K562 (cell line): ENCODE measurements at regions not wholly inside any gene's neighbourhood (a gene's known extent, or its start where the extent isn't known, plus 50 kb on each side); places are given as distances from the start of the nearest gene placed in this dataset.

Experiments
- ARID4B ChIP-seq: sonication (generic); formaldehyde crosslinking; IDR thresholded peaks from 2 replicates; pipeline ENCODE4 v1.8.0; 2022; ENCODE audit warnings: mild to moderate bottlenecking, missing genetic modification reagents
- CAMTA2 ChIP-seq: fragments of 250-450 bp; sonication (Bioruptor Pico); conservative IDR thresholded peaks from 2 replicates; pipeline ENCODE4 v1.5.1; 2022
- CHD4 ChIP-seq: fragments of 200-600 bp; sonication (generic); IDR thresholded peaks from 3 replicates; pipeline ENCODE4 v1.6.1; 2012; ENCODE audit warnings: low read depth, mild to moderate bottlenecking, mixed read lengths, low read length, inconsistent platforms; ENCODE audit not compliant: insufficient read depth, insufficient replicate concordance, poor library complexity, severe bottlenecking
- E2F1 ChIP-seq: sonication (generic); formaldehyde crosslinking; IDR thresholded peaks from 2 replicates; pipeline ENCODE4 v1.8.1; 2023; ENCODE audit warnings: mild to moderate bottlenecking, missing genetic modification reagents, moderate library complexity
- EGR1 ChIP-seq: fragments of 450-650 bp; conservative IDR thresholded peaks from 2 replicates; pipeline ENCODE4 v1.6.1; 2017; ENCODE audit warnings: mild to moderate bottlenecking
- MEF2A ChIP-seq: IDR thresholded peaks from 2 replicates; pipeline ENCODE4 v1.6.1; 2011; ENCODE audit warnings: low read depth, mild to moderate bottlenecking, low read length, moderate library complexity; ENCODE audit not compliant: control insufficient read depth
- SMAD3 ChIP-seq: fragments of 450-650 bp; formaldehyde crosslinking; conservative IDR thresholded peaks from 2 replicates; pipeline ENCODE4 v1.4.0; 2020; ENCODE audit warnings: mild to moderate bottlenecking
- U2AF1 ChIP-seq: fragments of 200-400 bp; formaldehyde crosslinking; optimal IDR thresholded peaks from 2 replicates; pipeline ENCODE3; 2017; ENCODE audit warnings: mild to moderate bottlenecking, low read depth, low read length, moderate library complexity
- ZSCAN29 ChIP-seq: fragments of 450-650 bp; IDR thresholded peaks from 2 replicates; pipeline ENCODE4 v1.6.1; 2017
- TF ChIP-seq, protein P1 (sequence below): sonication (generic); formaldehyde crosslinking; IDR thresholded peaks from 2 replicates; pipeline ENCODE4 v1.8.1; 2023; ENCODE audit warnings: mild to moderate bottlenecking, missing genetic modification reagents
- TF ChIP-seq, protein P2 (sequence below): fragments of 450-650 bp; formaldehyde crosslinking; IDR thresholded peaks from 2 replicates; pipeline ENCODE4 v1.4.0; 2020; ENCODE audit warnings: mild to moderate bottlenecking
- TF ChIP-seq, protein P3 (sequence below), 2 experiments: fragments of 200-800 bp in 1 of 2; sonication (Bioruptor generic) in 1 of 2; sonication (generic) in 1 of 2; formaldehyde crosslinking in 1 of 2; IDR thresholded peaks in 1 of 2; conservative IDR thresholded peaks in 1 of 2; 2 replicates each; pipeline versions ENCODE4 v1.5.0 to v1.6.1; 2016 to 2020; ENCODE audit warnings: missing compliant biosample characterization in 1 of 2, missing genetic modification characterization in 1 of 2, missing genetic modification reagents in 1 of 2
- TF ChIP-seq, protein P4 (sequence below): sonication (generic); formaldehyde crosslinking; IDR thresholded peaks from 2 replicates; pipeline ENCODE4 v1.8.0; 2022; ENCODE audit warnings: mild to moderate bottlenecking, missing genetic modification reagents

GRCh38 chr12:128114485-128114884 lies 152.5 kb upstream of the TMEM132C start:
- TF ChIP-seq CAMTA2 (CRISPR knock-in tag) (no peak), ARID4B (CRISPR knock-in tag) (no peak), SMAD3 (no peak), EGR1 (no peak), MEF2A (no peak), CHD4 (no peak), ZSCAN29 (no peak), U2AF1 (no peak), E2F1 (no peak)
- TF ChIP-seq, protein P1, sequence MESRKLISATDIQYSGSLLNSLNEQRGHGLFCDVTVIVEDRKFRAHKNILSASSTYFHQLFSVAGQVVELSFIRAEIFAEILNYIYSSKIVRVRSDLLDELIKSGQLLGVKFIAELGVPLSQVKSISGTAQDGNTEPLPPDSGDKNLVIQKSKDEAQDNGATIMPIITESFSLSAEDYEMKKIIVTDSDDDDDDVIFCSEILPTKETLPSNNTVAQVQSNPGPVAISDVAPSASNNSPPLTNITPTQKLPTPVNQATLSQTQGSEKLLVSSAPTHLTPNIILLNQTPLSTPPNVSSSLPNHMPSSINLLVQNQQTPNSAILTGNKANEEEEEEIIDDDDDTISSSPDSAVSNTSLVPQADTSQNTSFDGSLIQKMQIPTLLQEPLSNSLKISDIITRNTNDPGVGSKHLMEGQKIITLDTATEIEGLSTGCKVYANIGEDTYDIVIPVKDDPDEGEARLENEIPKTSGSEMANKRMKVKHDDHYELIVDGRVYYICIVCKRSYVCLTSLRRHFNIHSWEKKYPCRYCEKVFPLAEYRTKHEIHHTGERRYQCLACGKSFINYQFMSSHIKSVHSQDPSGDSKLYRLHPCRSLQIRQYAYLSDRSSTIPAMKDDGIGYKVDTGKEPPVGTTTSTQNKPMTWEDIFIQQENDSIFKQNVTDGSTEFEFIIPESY (CRISPR knock-in tag) = no peak
- TF ChIP-seq, protein P2, sequence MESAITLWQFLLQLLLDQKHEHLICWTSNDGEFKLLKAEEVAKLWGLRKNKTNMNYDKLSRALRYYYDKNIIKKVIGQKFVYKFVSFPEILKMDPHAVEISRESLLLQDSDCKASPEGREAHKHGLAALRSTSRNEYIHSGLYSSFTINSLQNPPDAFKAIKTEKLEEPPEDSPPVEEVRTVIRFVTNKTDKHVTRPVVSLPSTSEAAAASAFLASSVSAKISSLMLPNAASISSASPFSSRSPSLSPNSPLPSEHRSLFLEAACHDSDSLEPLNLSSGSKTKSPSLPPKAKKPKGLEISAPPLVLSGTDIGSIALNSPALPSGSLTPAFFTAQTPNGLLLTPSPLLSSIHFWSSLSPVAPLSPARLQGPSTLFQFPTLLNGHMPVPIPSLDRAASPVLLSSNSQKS (CRISPR knock-in tag) = no peak
- TF ChIP-seq, protein P3, sequence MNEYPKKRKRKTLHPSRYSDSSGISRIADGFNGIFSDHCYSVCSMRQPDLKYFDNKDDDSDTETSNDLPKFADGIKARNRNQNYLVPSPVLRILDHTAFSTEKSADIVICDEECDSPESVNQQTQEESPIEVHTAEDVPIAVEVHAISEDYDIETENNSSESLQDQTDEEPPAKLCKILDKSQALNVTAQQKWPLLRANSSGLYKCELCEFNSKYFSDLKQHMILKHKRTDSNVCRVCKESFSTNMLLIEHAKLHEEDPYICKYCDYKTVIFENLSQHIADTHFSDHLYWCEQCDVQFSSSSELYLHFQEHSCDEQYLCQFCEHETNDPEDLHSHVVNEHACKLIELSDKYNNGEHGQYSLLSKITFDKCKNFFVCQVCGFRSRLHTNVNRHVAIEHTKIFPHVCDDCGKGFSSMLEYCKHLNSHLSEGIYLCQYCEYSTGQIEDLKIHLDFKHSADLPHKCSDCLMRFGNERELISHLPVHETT (CRISPR knock-in tag; conservative IDR thresholded peaks at IDR 0.05 in 1 of 2, IDR thresholded peaks at IDR 0.05 in 1 of 2) = no peak
- TF ChIP-seq, protein P4, sequence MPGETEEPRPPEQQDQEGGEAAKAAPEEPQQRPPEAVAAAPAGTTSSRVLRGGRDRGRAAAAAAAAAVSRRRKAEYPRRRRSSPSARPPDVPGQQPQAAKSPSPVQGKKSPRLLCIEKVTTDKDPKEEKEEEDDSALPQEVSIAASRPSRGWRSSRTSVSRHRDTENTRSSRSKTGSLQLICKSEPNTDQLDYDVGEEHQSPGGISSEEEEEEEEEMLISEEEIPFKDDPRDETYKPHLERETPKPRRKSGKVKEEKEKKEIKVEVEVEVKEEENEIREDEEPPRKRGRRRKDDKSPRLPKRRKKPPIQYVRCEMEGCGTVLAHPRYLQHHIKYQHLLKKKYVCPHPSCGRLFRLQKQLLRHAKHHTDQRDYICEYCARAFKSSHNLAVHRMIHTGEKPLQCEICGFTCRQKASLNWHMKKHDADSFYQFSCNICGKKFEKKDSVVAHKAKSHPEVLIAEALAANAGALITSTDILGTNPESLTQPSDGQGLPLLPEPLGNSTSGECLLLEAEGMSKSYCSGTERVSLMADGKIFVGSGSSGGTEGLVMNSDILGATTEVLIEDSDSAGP (CRISPR knock-in tag) = no peak
